ENCODE measurements at regions not wholly inside any gene's neighbourhood (a gene's known extent, or its start where the extent isn't known, plus 50 kb on each side); places are given as distances from the start of the nearest gene placed in this dataset.

GRCh38 chr6:19100752-19101151 is 713.6 kb downstream of the RNF144B start:
- TF ChIP-seq CTCF (IDR thresholded peaks at IDR 0.05) (no peak), POLR2A (IDR thresholded peaks at IDR 0.05) (no peak)

Measured in upper lobe of left lung (tissue), 4 donors.